ENCODE measurements at regions not wholly inside any gene's neighbourhood (a gene's known extent, or its start where the extent isn't known, plus 50 kb on each side); places are given as distances from the start of the nearest gene placed in this dataset.

DNA sequence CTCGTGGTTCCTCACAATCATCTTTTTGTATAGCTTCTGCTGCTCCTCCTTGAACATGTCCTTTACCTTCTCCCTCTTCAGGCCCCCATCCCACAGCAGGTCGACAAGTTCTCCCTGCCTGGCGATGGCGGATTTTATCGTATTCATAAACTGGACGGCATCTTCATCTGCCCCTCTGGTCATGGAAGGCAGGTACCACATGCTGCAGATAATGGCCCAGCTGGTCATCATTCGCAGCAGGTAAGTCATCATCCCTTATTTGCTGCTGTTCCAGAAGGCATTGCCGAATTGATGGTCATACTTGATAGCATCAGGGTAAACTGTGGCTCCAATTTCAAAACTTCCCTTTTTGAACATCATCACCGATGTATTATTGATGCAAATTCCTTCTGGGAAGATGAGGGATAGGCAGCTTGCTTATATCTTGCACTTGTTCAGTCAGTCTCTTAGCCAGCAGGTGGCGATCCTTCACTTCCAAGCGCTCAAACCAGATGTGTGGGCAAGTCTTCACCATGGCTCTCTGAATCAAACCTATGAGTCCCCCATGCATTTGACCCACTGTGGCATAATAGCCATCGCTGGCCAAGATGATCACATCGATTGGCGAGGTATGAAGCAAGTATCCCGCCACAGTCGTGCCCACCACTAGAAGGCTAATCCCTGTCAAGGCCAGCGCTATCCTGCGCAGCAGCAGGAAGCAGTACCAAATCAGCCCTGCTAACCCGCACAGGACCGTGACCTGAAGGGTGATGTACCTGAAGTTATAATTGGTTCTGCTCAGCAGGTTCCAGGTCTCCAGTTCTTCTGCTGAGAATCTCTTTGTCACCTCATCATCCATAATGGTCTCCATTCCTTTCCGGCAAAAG lies 381.5 kb upstream of the STXBP6 start:
- ATAC-seq (ENCODE audit: poor library complexity) = no peak

DNA sequence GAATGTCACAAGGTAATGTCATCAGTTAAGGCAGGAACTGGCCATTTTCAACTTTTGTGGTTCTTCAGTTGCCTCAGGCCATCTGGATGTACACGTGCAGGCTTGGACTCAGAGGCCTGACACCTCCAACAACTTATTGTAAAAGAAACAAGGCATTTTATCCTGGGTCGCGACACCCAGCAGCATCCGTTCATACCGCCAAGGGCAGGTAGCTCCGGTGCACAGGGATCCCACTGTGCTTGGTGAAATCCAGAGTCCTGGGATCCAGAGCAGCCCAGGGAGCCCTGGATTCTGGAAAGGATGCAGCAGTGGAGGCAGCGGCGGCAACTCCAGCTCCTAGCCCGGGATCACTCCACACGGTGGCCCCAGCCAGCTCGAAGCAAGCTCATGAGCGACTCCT lies 380.9 kb upstream of the STXBP6 start:
- H3K4me3 ChIP-seq (ENCODE audit: low read length) = no peak overlapping the region
- intact Hi-C loops (cut with DNase I, micrococcal nuclease) = no loop called here
- peaks cover 0 to 16% of the 10 kb centered on the region in 2 experiments for H3K9me3 ChIP-seq (ENCODE audit: control insufficient read depth in 1 of 2, insufficient read depth in 1 of 2, low read length in 2 of 2)
- ChIA-PET POLR2A (no interaction called here), CTCF (no interaction called here)
- no peak overlapping the region for H3K27ac Mint-ChIP-seq
- no peaks in the 10 kb centered on the region for H3K4me1 ChIP-seq (ENCODE audit: insufficient read depth, low read length)
- H3K4me3 Mint-ChIP-seq = no peak overlapping the region
- no peaks in the 10 kb centered on the region for H3K4me1 Mint-ChIP-seq (ENCODE audit: low read depth)
- H3K27ac ChIP-seq (ENCODE audit: low read depth in 1 of 2, low read length in 2 of 2) = no peak overlapping the region
- no peaks in the 10 kb centered on the region for H3K36me3 Mint-ChIP-seq (ENCODE audit: low read depth)
- no peak for ATAC-seq (ENCODE audit: poor library complexity)
- no peaks in the 10 kb centered on the region for H3K27me3 ChIP-seq (ENCODE audit: control insufficient read depth in 1 of 2, insufficient read depth in 2 of 2, low read length in 2 of 2)
- H3K36me3 ChIP-seq (ENCODE audit: insufficient read depth, low read length) = no peaks in the 10 kb centered on the region
- peaks cover 10% of the 10 kb centered on the region for H3K9me3 Mint-ChIP-seq
- TF ChIP-seq, protein P1, sequence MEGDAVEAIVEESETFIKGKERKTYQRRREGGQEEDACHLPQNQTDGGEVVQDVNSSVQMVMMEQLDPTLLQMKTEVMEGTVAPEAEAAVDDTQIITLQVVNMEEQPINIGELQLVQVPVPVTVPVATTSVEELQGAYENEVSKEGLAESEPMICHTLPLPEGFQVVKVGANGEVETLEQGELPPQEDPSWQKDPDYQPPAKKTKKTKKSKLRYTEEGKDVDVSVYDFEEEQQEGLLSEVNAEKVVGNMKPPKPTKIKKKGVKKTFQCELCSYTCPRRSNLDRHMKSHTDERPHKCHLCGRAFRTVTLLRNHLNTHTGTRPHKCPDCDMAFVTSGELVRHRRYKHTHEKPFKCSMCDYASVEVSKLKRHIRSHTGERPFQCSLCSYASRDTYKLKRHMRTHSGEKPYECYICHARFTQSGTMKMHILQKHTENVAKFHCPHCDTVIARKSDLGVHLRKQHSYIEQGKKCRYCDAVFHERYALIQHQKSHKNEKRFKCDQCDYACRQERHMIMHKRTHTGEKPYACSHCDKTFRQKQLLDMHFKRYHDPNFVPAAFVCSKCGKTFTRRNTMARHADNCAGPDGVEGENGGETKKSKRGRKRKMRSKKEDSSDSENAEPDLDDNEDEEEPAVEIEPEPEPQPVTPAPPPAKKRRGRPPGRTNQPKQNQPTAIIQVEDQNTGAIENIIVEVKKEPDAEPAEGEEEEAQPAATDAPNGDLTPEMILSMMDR (IDR thresholded peaks at IDR 0.05) = no peak
- DNase-seq = no peak
- H3K27me3 Mint-ChIP-seq = no peaks in the 10 kb centered on the region

More for the DNA sequence above, 381.5 kb upstream of the STXBP6 start:
- no peak overlapping the region for H3K27ac ChIP-seq (ENCODE audit: low read depth in 1 of 2, low read length in 2 of 2)
- no peaks in the 10 kb centered on the region for H3K36me3 ChIP-seq (ENCODE audit: insufficient read depth, low read length)
- no peak for DNase-seq
- no peaks in the 10 kb centered on the region for H3K36me3 Mint-ChIP-seq (ENCODE audit: low read depth)
- no peaks in the 10 kb centered on the region for H3K27me3 Mint-ChIP-seq
- H3K9me3 Mint-ChIP-seq = peaks cover 10% of the 10 kb centered on the region
- TF ChIP-seq, protein P1 (IDR thresholded peaks at IDR 0.05) = no peak
- H3K4me3 Mint-ChIP-seq = no peak overlapping the region
- CTCF ChIA-PET = no interaction called here
- no peaks in the 10 kb centered on the region for H3K4me1 ChIP-seq (ENCODE audit: insufficient read depth, low read length)
- H3K4me3 ChIP-seq (ENCODE audit: low read length) = no peak overlapping the region
- H3K9me3 ChIP-seq (ENCODE audit: control insufficient read depth in 1 of 2, insufficient read depth in 1 of 2, low read length in 2 of 2) = peaks cover 0 to 16% of the 10 kb centered on the region in 2 experiments
- no peak overlapping the region for H3K27ac Mint-ChIP-seq
- H3K4me1 Mint-ChIP-seq (ENCODE audit: low read depth) = no peaks in the 10 kb centered on the region
- intact Hi-C loops (cut with DNase I, micrococcal nuclease) = no loop called here
- H3K27me3 ChIP-seq (ENCODE audit: control insufficient read depth in 1 of 2, insufficient read depth in 2 of 2, low read length in 2 of 2) = no peaks in the 10 kb centered on the region
- POLR2A ChIA-PET = no interaction called here

DNA sequence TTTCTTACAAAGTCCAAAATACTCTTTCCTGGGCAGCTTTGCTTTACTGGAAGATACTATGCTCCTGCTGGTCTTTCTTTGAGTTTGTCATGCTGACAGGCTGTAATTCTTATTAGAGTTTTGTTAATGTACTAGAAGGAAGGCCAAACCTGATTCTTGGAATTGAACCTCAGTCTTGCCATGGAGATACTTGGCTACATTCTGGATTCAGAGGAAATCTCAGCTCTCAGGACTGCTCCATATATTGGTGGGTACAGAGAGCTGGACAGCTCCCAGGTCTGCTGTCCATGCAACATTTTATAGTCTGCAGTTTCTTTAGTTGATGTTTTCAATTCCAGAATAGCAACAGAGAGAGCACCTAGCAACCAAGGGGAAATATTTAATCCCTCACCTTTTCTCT lies 363.1 kb upstream of the STXBP6 start:
- no peaks in the 10 kb centered on the region for H3K4me1 ChIP-seq (ENCODE audit: insufficient read depth, low read length)
- ATAC-seq (ENCODE audit: poor library complexity) (no peak), DNase-seq (no peak)
- no peak overlapping the region for H3K4me3 ChIP-seq (ENCODE audit: low read length)
- ChIA-PET CTCF (no interaction called here), POLR2A (no interaction called here)
- peaks cover 0 to 3% of the 10 kb centered on the region in 2 experiments for H3K27me3 ChIP-seq (ENCODE audit: control insufficient read depth in 1 of 2, insufficient read depth in 2 of 2, low read length in 2 of 2)
- Mint-ChIP-seq H3K4me1 (ENCODE audit: low read depth) (no peaks in the 10 kb centered on the region), H3K36me3 (ENCODE audit: low read depth) (no peaks in the 10 kb centered on the region), H3K4me3 (no peak overlapping the region), H3K9me3 (no peaks in the 10 kb centered on the region), H3K27ac (no peak overlapping the region), H3K27me3 (no peaks in the 10 kb centered on the region)
- peaks cover 0 to 5% of the 10 kb centered on the region in 2 experiments for H3K9me3 ChIP-seq (ENCODE audit: control insufficient read depth in 1 of 2, insufficient read depth in 1 of 2, low read length in 2 of 2)
- H3K27ac ChIP-seq (ENCODE audit: low read depth in 1 of 2, low read length in 2 of 2) = no peak overlapping the region
- intact Hi-C loops (cut with DNase I, micrococcal nuclease) = no loop called here
- no peaks in the 10 kb centered on the region for H3K36me3 ChIP-seq (ENCODE audit: insufficient read depth, low read length)
- TF ChIP-seq, protein P1 (IDR thresholded peaks at IDR 0.05) = no peak

Measured in CD4-positive, alpha-beta T cell (primary cell).